ENCODE measurements at regions not wholly inside any gene's neighbourhood (a gene's known extent, or its start where the extent isn't known, plus 50 kb on each side); places are given as distances from the start of the nearest gene placed in this dataset.

DNA sequence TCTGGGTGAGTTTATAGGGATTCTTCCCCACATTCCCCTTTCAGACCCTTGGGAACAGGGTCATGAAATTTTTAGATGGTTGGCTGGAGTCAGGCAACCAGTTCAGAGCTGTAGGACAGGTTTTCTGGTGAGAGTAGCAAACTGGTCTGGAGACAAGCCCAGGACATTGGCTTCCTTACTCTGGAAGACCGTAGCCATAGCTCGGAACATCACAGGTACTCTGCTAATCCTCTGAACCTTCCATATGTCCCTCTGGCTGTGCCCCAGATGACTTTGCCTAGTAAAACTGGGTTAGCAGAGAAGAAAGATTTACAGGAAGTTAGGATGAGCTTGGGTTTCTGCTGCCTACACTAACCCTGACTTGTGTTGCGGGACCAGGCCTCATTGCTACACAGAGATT, 104.5 kb upstream of the MKLN1 start:
- no peak for DNase-seq
- H3K9me2 ChIP-seq (replicated peaks; ENCODE audit: insufficient read depth, low read length), result no peaks in the 10 kb centered on the region
- peaks cover 44% of the 10 kb centered on the region for H3F3A ChIP-seq (ENCODE audit: insufficient read depth, low read length)
- no peaks in the 10 kb centered on the region for H3K36me3 ChIP-seq (replicated peaks; ENCODE audit: insufficient read depth, low read length)
- no peak for TF ChIP-seq EZH2phosphoT487 (IDR thresholded peaks at IDR 0.05; ENCODE audit: low read length)
- TF ChIP-seq EZH2 (optimal IDR thresholded peaks at IDR 0.05; ENCODE audit: low read depth, low read length), result no peak
- TF ChIP-seq, protein P1, sequence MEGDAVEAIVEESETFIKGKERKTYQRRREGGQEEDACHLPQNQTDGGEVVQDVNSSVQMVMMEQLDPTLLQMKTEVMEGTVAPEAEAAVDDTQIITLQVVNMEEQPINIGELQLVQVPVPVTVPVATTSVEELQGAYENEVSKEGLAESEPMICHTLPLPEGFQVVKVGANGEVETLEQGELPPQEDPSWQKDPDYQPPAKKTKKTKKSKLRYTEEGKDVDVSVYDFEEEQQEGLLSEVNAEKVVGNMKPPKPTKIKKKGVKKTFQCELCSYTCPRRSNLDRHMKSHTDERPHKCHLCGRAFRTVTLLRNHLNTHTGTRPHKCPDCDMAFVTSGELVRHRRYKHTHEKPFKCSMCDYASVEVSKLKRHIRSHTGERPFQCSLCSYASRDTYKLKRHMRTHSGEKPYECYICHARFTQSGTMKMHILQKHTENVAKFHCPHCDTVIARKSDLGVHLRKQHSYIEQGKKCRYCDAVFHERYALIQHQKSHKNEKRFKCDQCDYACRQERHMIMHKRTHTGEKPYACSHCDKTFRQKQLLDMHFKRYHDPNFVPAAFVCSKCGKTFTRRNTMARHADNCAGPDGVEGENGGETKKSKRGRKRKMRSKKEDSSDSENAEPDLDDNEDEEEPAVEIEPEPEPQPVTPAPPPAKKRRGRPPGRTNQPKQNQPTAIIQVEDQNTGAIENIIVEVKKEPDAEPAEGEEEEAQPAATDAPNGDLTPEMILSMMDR (IDR thresholded peaks at IDR 0.05; ENCODE audit: low read length), result no peak
- H2AFZ ChIP-seq (ENCODE audit: low read length), result no peak overlapping the region
- no peak overlapping the region for H3K4me3 ChIP-seq (ENCODE audit: low read length)
- no peak overlapping the region for H3K27ac ChIP-seq (ENCODE audit: low read length)
- no peak overlapping the region for H3K4me2 ChIP-seq (ENCODE audit: low read depth, low read length)
- no peaks in the 10 kb centered on the region for H3K9me3 ChIP-seq (replicated peaks; ENCODE audit: insufficient read depth, low read length)
- H3K79me2 ChIP-seq (ENCODE audit: low read length), result no peaks in the 10 kb centered on the region
- H4K20me1 ChIP-seq (ENCODE audit: insufficient read depth, low read length), result no peaks in the 10 kb centered on the region
- peaks cover 39% of the 10 kb centered on the region for H3K4me1 ChIP-seq (ENCODE audit: low read length)
- no peak overlapping the region for H3K9ac ChIP-seq (ENCODE audit: low read length)
- H3K27me3 ChIP-seq (replicated peaks; ENCODE audit: insufficient read depth, low read length), result no peaks in the 10 kb centered on the region

DNA sequence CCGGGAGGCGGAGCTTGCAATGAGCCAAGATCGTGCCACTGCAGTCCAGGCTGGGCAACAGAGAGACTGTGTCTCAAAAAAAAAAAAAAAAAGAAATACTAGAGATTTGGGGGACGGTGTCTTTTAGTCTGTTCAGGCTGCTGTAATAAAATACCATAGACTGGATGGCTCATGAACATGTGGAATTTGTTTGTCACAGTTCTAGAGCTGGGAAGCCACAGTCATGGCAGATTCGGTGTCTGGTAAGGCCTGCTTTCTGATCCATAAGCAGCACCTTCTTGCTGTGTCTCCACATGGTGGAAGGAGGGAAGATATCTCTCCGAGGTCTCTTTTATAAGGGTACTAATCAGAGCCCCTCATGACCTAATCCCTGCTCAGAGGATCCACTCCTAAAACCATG, 102.7 kb upstream of the MKLN1 start:
- peak overlapping the region; percentile 72; the same call in 1 of the 2 replicates for H3K27ac ChIP-seq (ENCODE audit: low read length)
- H3K9me2 ChIP-seq (replicated peaks; ENCODE audit: insufficient read depth, low read length), result no peaks in the 10 kb centered on the region
- H3K27me3 ChIP-seq (replicated peaks; ENCODE audit: insufficient read depth, low read length), result no peaks in the 10 kb centered on the region
- peak overlapping the region; percentile 43; the same call in 1 of the 2 replicates for H3K4me2 ChIP-seq (ENCODE audit: low read depth, low read length)
- no peak overlapping the region for H3K4me3 ChIP-seq (ENCODE audit: low read length)
- TF ChIP-seq, protein P1 (IDR thresholded peaks at IDR 0.05; ENCODE audit: low read length), result no peak
- TF ChIP-seq EZH2phosphoT487 (IDR thresholded peaks at IDR 0.05; ENCODE audit: low read length), result no peak
- TF ChIP-seq EZH2 (optimal IDR thresholded peaks at IDR 0.05; ENCODE audit: low read depth, low read length), result no peak
- no peaks in the 10 kb centered on the region for H3K9me3 ChIP-seq (replicated peaks; ENCODE audit: insufficient read depth, low read length)
- peaks cover 20% of the 10 kb centered on the region for H3K4me1 ChIP-seq (ENCODE audit: low read length)
- no peaks in the 10 kb centered on the region for H4K20me1 ChIP-seq (ENCODE audit: insufficient read depth, low read length)
- peaks cover 26% of the 10 kb centered on the region for H3F3A ChIP-seq (ENCODE audit: insufficient read depth, low read length)
- no peak overlapping the region for H2AFZ ChIP-seq (ENCODE audit: low read length)
- H3K79me2 ChIP-seq (ENCODE audit: low read length), result no peaks in the 10 kb centered on the region
- H3K36me3 ChIP-seq (replicated peaks; ENCODE audit: insufficient read depth, low read length), result no peaks in the 10 kb centered on the region
- DNase-seq, result no peak
- no peak overlapping the region for H3K9ac ChIP-seq (ENCODE audit: low read length)

DNA sequence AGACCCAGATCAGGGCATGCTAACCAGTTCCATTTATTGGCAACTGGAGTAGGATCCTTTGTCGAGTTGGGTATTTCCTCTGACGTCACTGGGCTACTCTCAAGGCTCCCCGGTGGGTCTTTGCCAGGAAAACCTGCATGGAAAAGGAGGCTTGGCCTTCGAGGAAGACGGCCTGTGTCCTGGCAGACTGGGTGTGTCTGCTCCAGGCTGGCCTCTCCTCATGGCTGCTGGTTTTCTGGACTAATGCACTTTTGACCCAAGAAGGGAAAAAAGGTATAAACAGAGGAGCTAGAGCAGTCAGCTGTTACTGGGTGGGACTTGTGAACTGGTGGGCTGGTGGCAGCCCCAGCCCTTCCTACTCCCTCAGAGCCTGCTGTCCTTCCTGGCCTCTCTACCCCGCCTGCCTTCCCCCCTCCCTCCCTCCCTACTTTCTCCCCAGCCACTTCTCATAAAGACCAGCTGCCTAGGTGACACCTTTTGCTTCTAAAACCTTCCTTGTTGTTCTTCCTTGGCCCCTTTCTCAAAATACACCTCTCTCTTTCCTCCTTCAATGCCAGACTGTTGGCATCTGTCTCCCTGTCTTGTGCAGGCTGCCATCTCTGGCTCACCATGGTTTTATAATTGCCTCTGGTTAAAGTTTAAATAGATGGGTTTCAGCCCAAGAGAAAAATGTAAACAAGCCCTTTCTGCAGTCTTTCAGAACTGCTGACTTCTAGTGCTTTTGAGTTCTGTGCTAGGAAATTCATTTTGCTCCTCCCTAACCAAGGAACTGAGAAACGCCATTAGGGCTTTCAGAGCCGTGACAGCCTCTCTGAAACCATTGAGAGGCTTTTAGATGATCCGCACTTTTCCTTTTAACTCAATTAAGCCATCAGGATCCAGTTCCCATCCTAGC, 101.8 kb upstream of the MKLN1 start:
- H3K27me3 ChIP-seq (replicated peaks; ENCODE audit: insufficient read depth, low read length), result no peaks in the 10 kb centered on the region
- H3K27ac ChIP-seq (ENCODE audit: low read length), result peak overlapping the region; percentile 72
- H3K9ac ChIP-seq (ENCODE audit: low read length), result peak overlapping the region; percentile 39
- H3K4me1 ChIP-seq (ENCODE audit: low read length), result peaks cover 23% of the 10 kb centered on the region
- H3K36me3 ChIP-seq (replicated peaks; ENCODE audit: insufficient read depth, low read length), result no peaks in the 10 kb centered on the region
- H3F3A ChIP-seq (ENCODE audit: insufficient read depth, low read length), result peaks cover 19% of the 10 kb centered on the region
- peak overlapping the region; percentile 84 for H3K4me2 ChIP-seq (ENCODE audit: low read depth, low read length)
- DNase-seq, result peak; percentile 74
- peak overlapping the region; percentile 27 for H3K4me3 ChIP-seq (ENCODE audit: low read length)
- no peaks in the 10 kb centered on the region for H3K79me2 ChIP-seq (ENCODE audit: low read length)
- TF ChIP-seq, protein P1 (IDR thresholded peaks at IDR 0.05; ENCODE audit: low read length), result no peak
- TF ChIP-seq EZH2 (optimal IDR thresholded peaks at IDR 0.05; ENCODE audit: low read depth, low read length) (no peak), EZH2phosphoT487 (IDR thresholded peaks at IDR 0.05; ENCODE audit: low read length) (no peak)
- H3K9me2 ChIP-seq (replicated peaks; ENCODE audit: insufficient read depth, low read length), result no peaks in the 10 kb centered on the region
- H2AFZ ChIP-seq (ENCODE audit: low read length), result peak overlapping the region; percentile 53
- no peaks in the 10 kb centered on the region for H4K20me1 ChIP-seq (ENCODE audit: insufficient read depth, low read length)
- H3K9me3 ChIP-seq (replicated peaks; ENCODE audit: insufficient read depth, low read length), result no peaks in the 10 kb centered on the region
